ENCODE measurements at regions not wholly inside any gene's neighbourhood (a gene's known extent, or its start where the extent isn't known, plus 50 kb on each side); places are given as distances from the start of the nearest gene placed in this dataset.

- no peak for TF ChIP-seq POLR2AphosphoS5 (IDR thresholded peaks at IDR 0.05)
- TF ChIP-seq POLR2A (IDR thresholded peaks at IDR 0.05) = no peak
Measured at GRCh38 chr9:78486661-78487060, 189.7 kb downstream of the PSAT1 start.
